Heart left ventricle (tissue), 16 donors: ENCODE measurements at regions not wholly inside any gene's neighbourhood (a gene's known extent, or its start where the extent isn't known, plus 50 kb on each side); places are given as distances from the start of the nearest gene placed in this dataset.

Experiments used
- ATAC-seq, 4 donors: fragments of 200-7000 bp; cut with Tn5 transposase; one replicate each; pipeline ENCODE4 v1.9.1; 2020 to 2022; ENCODE audit warnings: moderate library complexity in 4 of 4, mild to moderate bottlenecking in 3 of 4, moderate number of reproducible peaks in 1 of 4
- DNase-seq, 5 donors: peaks; one replicate each; pipeline ENCODE4 v3.0.0-alpha.2; 2020
- H3K27ac ChIP-seq, 12 donors: fragments of 200-600 bp; sonication (generic) in 4 of 12; one replicate each; pipeline versions ENCODE4 v1.5.0 to v1.8.0; 2016 to 2022; ENCODE audit warnings: mild to moderate bottlenecking in 2 of 12
- H3K27me3 ChIP-seq, 9 donors: fragments of 200-600 bp; sonication (generic) in 2 of 9; one replicate each; pipeline versions ENCODE4 v1.5.1 to v1.8.0; 2016 to 2022; ENCODE audit warnings: mild to moderate bottlenecking in 3 of 9
- H3K36me3 ChIP-seq, 9 donors: fragments of 200-600 bp; sonication (generic) in 2 of 9; one replicate each; pipeline versions ENCODE4 v1.5.0 to v1.8.0; 2018 to 2022; ENCODE audit warnings: mild to moderate bottlenecking in 2 of 9
- H3K4me1 ChIP-seq, 12 donors: fragments of 200-600 bp; sonication (generic) in 4 of 12; one replicate each; pipeline versions ENCODE4 v1.5.0 to v1.8.0; 2016 to 2022; ENCODE audit warnings: mild to moderate bottlenecking in 3 of 12
- H3K4me3 ChIP-seq, 12 donors: fragments of 200-600 bp; sonication (generic) in 4 of 12; one replicate each; pipeline versions ENCODE4 v1.5.0 to v1.8.0; 2017 to 2022; ENCODE audit warnings: mild to moderate bottlenecking in 9 of 12, moderate library complexity in 4 of 12
- H3K9me3 ChIP-seq, 12 donors: fragments of 200-600 bp; sonication (generic) in 4 of 12; one replicate each; pipeline versions ENCODE4 v1.5.0 to v1.8.0; 2016 to 2022; ENCODE audit warnings: mild to moderate bottlenecking in 1 of 12
- POLR2A ChIP-seq, 2 donors: fragments of 450-650 bp; IDR thresholded peaks; one replicate each; pipeline ENCODE4 v1.6.1; 2017; ENCODE audit warnings: antibody characterized with exemption in 2 of 2, mild to moderate bottlenecking in 2 of 2, moderate library complexity in 2 of 2
- WGBS, 4 donors: extraction: QIAGEN DNeasy Blood & Tissue Kit in 2 of 4; methylation state at CpG; one replicate each; pipeline versions ENCODE4 v1.1.5 to v1.1.7; 2013 to 2018; 5-methylcytosine and 5-hydroxymethylcytosine counted together
- intact Hi-C, 10 donors: fragments of 100-400 bp; cut with DNase I; formaldehyde crosslinking; loops; one replicate each; pipeline versions ENCODE4 v1.11.1 to v1.14.2; 2022
- TF ChIP-seq, protein P1 (sequence below), 12 donors: fragments of 200-600 bp; sonication (generic) in 4 of 12; IDR thresholded peaks; one replicate each; pipeline versions ENCODE4 v1.5.0 to v1.8.0; 2018 to 2022; ENCODE audit warnings: antibody characterized with exemption in 12 of 12, mild to moderate bottlenecking in 5 of 12
- donor health status: ischemic (EF 13 %, LVEDD 7.1; RV severe dilation, severe dysfunction).
- donor health status: healthy with polysubstance abuse.
- donor health status: DM: no; HTN: yes; CAD: no.
- donor health status: DM: no; HTN: no; CAD: no.
- donor health status: ischemic (EF 25% LVEDD 6.9; RV normal size, moderate dysfunction).
- donor health status: ischemic (EF 25% LVEDD 5.7; RV mildly dilated, moderate dysfunction).
- donor health status: healthy.
- donor health status: DM: yes; HTN: yes; CAD: no.
- donor health status: ischemic (EF 35%, LVEDD 5.7; RV mildly dilated, moderate dysfunction).
- donor health status: nonischemic (EF 11% LVEDD 7.7; RV severe dilation, severe dysfunction).
- donor health status: DM: yes; HTN: yes; CAD: no.
- donor health status: PGD.
- donor health status: ischemic (EF 29% LVEDD 5.4; RV normal size, mild dysfunction).
- donor health status: nonischemic (EF 23%, LVEDD 6.1; RV moderate dilation, normal function).

DNA sequence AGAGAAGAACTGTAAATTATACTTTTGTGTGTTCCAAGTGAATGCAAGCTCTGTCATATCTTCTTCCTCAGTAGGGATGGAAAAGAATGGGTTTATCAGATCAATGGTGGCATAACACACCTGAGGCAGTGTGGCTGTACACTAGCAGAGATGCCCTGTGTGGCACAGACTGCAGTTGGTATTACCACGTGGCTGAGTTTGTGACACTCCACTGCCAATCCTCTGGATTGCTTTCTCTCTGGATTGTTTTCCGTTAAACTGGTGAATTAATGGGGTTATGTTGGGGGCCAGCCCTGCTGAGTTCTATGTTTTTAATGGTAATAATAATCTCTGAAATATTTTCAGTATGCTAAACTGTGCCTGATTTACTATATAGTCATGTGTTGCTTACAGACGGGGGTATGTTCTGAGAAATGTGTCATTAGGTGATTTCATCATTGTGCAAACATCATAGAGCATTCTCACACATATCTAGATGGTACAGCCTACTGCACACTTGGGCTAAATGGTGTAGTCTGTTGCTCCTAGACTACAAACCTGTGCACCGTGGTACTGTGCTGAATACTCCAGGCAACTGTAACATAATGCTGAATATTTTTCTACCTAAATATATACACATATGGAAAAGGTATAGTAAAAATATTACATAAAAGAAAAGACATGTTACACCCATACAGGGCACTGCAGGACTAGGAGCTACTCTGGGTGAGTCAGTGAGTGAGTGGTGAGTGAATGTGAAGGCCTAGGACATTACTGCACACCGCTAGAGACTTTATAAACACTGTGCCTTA, 84.7 kb upstream of the ST6GAL2 start:
- Histone ChIP-seq H3K27ac (no peak overlapping the region), H3K27me3 (no peaks in the 10 kb centered on the region), H3K9me3 (no peaks in the 10 kb centered on the region), H3K36me3 (no peaks in the 10 kb centered on the region), H3K4me1 (no peaks in the 10 kb centered on the region), H3K4me3 (no peak overlapping the region)
- DNase-seq (no peak), ATAC-seq (no peak)
- intact Hi-C loops: no loop called here
- TF ChIP-seq, protein P1, sequence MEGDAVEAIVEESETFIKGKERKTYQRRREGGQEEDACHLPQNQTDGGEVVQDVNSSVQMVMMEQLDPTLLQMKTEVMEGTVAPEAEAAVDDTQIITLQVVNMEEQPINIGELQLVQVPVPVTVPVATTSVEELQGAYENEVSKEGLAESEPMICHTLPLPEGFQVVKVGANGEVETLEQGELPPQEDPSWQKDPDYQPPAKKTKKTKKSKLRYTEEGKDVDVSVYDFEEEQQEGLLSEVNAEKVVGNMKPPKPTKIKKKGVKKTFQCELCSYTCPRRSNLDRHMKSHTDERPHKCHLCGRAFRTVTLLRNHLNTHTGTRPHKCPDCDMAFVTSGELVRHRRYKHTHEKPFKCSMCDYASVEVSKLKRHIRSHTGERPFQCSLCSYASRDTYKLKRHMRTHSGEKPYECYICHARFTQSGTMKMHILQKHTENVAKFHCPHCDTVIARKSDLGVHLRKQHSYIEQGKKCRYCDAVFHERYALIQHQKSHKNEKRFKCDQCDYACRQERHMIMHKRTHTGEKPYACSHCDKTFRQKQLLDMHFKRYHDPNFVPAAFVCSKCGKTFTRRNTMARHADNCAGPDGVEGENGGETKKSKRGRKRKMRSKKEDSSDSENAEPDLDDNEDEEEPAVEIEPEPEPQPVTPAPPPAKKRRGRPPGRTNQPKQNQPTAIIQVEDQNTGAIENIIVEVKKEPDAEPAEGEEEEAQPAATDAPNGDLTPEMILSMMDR (IDR thresholded peaks at IDR 0.05): no peak
- no peak for TF ChIP-seq POLR2A (IDR thresholded peaks at IDR 0.05)
- WGBS, 4 donors: 78 to 88% (median 86%) methylated on average over 5 of the region's 5 CpGs

DNA sequence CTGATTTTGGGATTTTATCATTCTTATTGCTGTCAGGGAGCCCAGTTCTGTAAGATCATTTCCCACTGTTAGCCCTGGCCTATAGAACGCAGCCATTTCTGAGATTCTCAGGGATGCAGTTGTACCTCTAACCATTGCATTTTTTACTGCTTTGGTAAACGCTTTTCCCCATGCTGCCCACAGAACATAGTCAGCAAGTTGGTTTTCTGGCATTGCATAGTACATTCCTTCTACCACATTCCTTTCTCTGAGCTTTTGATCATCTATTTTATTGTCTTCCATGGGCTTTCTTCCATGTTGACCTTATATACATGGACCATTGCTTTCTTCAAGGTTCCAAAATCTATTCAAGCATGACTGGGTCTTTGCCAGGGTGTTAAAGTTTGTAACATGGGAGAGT, 86.8 kb upstream of the ST6GAL2 start:
- Histone ChIP-seq H3K9me3 (no peaks in the 10 kb centered on the region), H3K4me3 (no peak overlapping the region), H3K27me3 (no peaks in the 10 kb centered on the region), H3K4me1 (peaks cover 0 to 4% (median 0%) of the 10 kb centered on the region in 12 donors), H3K36me3 (no peaks in the 10 kb centered on the region), H3K27ac (no peak overlapping the region)
- DNase-seq (no peak), ATAC-seq (no peak)
- 79 to 88% (median 88%) methylated on average over 2 of the region's 2 CpGs for WGBS, 4 donors
- TF ChIP-seq POLR2A (IDR thresholded peaks at IDR 0.05): no peak
- TF ChIP-seq, protein P1 (IDR thresholded peaks at IDR 0.05): no peak
- intact Hi-C loops: no loop called here

DNA sequence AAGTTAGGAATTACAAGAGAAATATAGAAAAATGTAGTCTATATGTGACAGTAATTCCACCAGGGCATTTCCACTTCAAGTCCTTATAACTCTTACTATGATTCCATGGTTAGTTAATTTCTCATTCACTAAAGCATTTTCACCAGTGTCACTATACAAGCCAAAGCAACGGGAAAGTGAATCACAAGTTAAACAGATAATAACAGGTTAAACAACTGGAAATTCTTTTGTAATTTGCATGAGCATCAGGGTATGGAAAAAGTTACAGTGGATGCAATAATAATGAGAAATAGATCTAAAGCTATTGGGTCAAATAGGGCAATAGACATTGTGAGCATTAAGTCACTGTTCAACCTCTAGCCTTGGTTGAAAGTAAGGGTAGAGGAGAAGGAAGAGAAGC, 88.9 kb upstream of the ST6GAL2 start:
- Histone ChIP-seq H3K27me3 (no peaks in the 10 kb centered on the region), H3K9me3 (no peaks in the 10 kb centered on the region), H3K4me1 (peaks cover 0 to 4% (median 0%) of the 10 kb centered on the region in 12 donors), H3K36me3 (no peaks in the 10 kb centered on the region), H3K27ac (no peak overlapping the region), H3K4me3 (no peak overlapping the region)
- WGBS, 4 donors: 88 to 94% (median 89%) methylated on average over 1 of the region's 1 CpG
- ATAC-seq (no peak), DNase-seq (no peak)
- TF ChIP-seq, protein P1 (IDR thresholded peaks at IDR 0.05): no peak
- no peak for TF ChIP-seq POLR2A (IDR thresholded peaks at IDR 0.05)
- intact Hi-C loops: no loop called here

DNA sequence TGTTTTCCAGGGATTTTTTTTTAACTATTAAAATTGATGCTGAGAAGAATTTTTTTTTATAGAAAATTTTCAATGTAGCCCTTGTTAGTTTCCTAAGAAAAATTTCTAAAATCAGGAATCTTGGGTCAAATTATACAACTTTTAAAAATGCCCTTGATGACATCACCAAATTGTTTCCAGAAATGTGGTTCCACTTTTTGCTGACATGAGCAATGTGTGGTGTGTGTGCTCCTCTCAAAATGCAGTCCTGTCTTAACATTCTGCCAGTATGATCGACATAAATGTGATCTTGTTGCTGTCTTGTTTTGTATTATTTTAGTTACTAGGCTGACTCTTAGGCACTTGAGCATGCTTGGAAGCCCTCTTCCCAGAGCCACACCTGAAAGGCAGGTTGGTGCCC, 89.7 kb upstream of the ST6GAL2 start:
- no peaks in the 10 kb centered on the region for H3K9me3 ChIP-seq
- peaks cover 0 to 4% (median 0%) of the 10 kb centered on the region in 12 donors for H3K4me1 ChIP-seq
- no peaks in the 10 kb centered on the region for H3K36me3 ChIP-seq
- no peak overlapping the region for H3K4me3 ChIP-seq
- TF ChIP-seq POLR2A (IDR thresholded peaks at IDR 0.05): no peak
- no peaks in the 10 kb centered on the region for H3K27me3 ChIP-seq
- no peak overlapping the region for H3K27ac ChIP-seq
- DNase-seq (no peak), ATAC-seq (no peak)
- intact Hi-C loops: no loop called here
- WGBS, 4 donors: 75 to 91% (median 89%) methylated on average over 1 of the region's 1 CpG

DNA sequence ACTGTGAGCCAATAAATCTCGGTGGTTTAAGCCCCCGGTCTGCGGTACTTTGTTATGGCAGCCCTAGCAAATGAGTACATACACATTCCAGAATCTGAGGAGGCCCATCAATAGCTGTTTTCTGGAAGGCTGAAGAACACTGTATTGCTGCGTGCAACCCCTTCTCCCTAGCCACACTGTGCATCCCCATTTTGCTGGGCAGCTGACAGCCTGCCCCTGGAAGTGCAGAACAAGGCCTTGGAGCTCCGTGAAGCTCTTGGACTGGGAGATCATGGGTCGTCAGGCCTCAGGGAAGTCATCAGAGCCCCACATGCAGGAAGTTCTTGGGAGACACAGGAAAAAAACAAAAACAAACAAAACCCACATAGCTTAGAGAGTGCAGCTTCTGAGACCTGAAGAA, 90.6 kb upstream of the ST6GAL2 start:
- intact Hi-C loops: no loop called here
- Histone ChIP-seq H3K27ac (no peak overlapping the region), H3K27me3 (no peaks in the 10 kb centered on the region), H3K36me3 (no peaks in the 10 kb centered on the region), H3K9me3 (no peaks in the 10 kb centered on the region), H3K4me3 (no peak overlapping the region), H3K4me1 (peaks cover 0 to 4% (median 0%) of the 10 kb centered on the region in 12 donors)
- 71 to 81% (median 77%) methylated on average over 6 of the region's 6 CpGs for WGBS, 4 donors
- no peak for TF ChIP-seq POLR2A (IDR thresholded peaks at IDR 0.05)
- TF ChIP-seq, protein P1 (IDR thresholded peaks at IDR 0.05): no peak
- ATAC-seq: no peak
- no peak for DNase-seq
